Central memory CD4-positive, alpha-beta T cell (primary cell): ENCODE measurements at regions not wholly inside any gene's neighbourhood (a gene's known extent, or its start where the extent isn't known, plus 50 kb on each side); places are given as distances from the start of the nearest gene placed in this dataset.

Source experiments
- DNase-seq: peaks from one replicate; pipeline ENCODE4 v3.0.0; 2022

DNA sequence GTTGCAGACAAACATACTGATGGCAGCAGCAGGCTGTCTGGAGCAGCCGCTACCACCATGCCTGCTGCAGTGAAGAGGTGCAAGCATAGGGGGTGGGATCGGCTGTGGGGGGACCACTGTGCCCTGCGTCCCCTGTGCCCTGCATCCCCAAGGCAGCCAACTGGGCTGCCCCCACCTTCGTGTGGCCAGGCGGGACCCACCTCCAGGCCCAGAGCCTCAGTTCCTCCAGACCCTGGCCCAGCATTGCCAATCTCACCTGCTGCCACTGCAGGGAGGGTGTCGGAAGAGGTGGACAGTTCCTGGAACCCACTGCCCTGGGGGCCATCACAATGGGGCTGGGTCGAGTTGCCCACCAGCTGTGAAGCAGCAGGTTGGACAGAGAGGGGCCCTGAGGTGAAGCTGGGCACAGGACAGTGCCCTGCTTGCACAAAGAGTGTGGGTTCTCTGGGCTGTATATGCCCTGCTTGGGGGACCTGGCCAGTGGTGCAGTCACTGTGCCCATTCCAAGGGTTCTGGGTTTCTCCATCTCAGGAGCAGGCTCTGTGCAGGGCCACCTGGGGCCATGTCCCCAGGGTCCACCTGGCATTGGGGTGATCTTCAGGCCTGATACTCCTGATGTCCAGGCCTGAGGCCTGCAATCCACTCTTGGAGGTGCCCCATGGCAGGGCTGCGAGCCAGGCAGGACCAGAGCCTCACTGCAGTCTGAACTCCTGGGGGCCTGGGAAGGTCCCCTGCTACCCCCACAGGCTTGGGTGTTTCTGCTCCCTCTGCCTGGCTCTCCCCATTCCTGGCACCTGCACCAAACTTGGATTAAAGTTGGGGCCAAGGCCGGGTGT is 261.4 kb upstream of the NRIP1 start:
- no peak for DNase-seq

DNA sequence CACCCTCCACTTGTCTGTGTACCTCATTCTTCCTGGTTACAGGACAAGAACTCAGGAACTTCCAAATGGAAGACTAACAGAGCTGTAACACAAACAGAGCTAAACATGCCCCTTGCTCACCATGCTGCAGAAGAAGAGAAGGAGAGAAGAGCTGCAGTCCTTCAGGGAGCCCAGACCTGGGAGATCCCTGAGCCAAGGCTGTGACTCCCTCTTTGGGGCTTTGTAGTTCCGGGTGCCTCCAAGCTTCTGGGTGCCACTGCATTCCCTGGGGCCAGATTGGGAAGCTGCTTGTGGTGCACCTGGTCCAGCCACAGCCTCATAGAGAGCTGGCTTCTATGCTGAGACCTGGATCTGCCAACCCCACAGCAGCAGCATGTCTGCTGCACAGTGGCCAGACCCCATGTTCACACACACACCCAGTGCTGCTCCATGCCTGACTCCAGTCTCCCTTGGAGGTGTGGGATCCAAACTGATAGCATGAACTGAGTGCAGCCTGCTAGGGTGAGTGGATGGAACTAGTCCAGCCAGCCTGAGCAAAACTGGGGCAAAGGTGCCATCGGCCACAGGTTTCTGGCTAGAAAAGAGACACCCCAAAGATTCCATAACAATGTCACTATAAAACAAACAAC is 263.0 kb upstream of the NRIP1 start:
- no peak for DNase-seq

DNA sequence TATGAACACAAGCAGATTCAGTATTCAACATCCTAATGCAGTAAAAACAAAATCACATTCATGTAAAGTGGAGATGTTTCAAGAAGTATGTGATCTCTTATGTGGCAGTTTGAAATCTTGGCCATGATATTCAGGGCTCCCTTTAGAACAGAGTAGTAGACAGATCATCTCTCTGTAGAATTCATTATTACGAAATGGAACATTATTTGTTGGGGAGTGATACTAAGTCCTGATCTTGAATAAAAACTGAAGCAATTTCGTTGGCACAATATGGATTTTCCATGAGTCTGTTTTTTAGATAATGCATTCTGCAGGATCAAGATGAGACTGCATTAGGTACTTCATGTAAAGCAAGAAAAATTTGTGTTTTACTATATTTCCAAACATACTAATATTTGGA is 264.4 kb upstream of the NRIP1 start:
- DNase-seq: no peak

DNA sequence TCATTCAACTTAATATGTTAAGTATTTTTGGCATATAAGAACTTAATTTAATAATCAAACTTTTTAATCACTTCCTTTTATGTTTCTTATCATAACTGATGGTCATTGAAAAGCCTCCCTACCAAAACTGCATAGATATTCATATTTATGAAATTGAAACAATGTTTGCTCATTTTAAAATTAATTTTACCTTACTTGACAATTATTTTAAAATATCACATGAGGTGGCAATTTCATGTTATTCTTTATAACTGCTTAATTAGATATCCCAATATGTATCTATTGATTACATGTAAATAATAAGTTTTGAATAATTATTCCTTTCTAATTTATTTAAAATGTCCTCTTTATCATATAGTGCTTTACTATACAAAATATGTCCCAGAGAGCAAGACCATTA is 266.1 kb upstream of the NRIP1 start:
- no peak for DNase-seq

DNA sequence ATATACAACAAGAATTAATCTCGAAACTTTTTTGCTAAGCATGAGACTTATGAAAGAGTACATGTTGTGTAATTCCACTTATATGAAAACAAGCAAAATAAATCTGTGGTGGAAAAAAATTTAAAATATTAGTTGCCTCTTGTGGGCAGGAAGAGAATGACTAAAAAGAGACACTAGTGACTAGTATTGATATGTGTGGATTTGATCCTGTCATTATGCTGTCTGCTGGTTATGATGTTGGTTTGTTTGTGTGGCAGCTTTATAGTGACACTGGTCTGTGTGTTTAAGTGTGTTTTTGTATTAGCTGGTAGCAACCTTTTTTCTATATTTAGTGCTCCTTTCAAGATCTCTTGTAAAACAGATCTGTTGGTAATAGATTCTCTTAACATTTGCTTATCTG is 267.8 kb upstream of the NRIP1 start:
- no peak for DNase-seq

DNA sequence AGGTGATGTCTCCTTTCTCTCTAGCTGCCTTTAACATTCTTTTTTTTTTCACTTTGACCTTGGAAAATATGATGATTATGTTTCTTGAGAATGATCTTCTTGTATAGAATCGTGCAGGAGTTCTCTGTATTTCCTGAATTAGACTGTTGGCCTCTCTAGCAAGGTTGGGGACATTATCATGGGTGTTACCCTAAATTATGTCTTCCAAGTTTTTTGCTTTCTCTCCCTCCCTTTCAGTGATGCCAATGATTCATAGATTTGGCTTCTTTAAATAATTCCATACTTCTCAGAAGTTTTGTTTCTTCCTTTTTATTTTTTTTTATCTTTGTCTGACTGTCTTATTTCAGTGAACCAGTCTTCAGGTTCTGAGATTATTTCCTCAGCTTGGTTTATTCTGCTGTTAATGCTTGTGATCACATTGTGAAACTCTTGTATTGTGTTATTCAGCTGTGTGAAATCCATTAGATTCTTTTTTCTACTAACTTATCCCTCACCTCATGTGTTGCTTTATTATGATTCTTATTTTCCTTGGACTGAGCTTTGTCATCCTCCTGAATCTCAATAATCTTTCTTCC is 268.4 kb upstream of the NRIP1 start:
- DNase-seq: no peak

DNA sequence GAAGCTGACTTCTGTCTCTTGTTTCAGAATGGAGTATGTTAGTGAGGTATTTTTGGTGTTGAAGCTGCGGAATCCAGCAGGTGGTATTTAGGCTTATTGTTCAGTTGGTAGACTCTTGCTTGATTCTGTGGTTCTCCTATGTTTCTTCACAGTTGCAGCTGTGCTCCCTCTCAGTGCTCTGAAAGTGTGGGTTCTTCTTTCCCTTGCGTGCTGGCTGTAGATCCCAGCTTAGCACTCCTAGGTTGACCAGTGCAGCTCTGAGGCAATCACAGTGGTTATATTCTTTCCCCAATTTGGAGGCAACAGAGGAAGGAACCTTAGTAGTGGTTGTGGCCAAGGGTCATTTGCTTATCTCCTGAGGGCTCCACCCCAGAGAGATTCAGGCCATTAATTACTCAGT is 269.2 kb upstream of the NRIP1 start:
- no peak for DNase-seq

DNA sequence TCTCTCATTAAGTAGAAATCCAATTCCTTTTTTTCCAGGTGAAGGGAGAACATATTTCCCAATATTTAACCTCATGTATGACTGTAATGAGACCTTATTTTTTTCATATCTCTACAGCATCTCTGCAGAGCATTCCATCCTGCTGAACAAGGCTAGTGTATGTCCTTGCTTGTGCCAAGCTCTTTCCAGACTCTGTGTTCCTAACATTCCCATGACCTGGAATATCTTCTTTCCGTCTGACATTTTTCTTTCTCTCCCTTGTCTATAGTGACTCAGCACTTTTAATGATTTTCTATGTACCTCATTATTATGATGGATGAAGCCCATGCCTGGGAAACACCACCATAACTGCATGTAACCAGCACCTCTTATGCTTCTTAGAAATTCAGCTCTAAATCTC is 278.3 kb upstream of the NRIP1 start:
- DNase-seq: no peak

DNA sequence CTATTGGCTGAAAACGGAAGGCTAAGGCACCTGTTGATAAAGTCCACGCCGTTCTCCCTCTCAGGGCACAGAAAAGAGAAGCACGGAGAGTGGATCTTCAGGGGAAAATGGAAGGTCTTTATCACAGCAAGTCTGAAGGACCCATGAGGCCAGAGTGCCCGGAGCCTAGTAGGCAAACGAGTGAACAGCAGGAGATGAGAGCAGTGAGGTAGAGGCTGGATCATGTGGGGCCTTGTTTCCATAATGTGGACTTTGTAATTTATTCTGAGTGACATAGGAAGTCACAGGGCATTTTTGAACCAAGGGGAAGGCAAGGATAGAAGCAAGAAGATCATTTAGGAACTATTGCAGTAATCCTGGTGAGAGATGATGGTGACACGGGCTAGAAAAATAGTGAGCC is 287.2 kb upstream of the NRIP1 start:
- no peak for DNase-seq

DNA sequence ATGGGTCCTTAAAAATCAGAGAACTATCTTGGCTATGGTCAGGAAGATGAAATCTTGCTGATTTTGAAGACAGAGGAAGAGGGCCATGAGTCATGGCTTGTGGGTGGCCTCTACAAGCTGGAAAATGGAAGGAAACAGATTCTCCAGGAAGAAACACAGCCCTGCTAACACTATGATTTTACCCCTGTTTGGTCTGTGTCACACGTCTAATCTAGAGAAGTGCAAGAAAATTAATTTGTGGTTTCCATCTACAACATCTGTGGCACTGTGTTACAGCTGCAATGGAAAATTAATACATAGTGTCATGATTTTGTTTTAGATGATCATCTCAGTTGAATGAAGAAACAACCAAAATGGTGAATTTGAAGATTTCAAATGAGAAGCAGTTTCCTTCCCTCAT is 288.7 kb upstream of the NRIP1 start:
- DNase-seq: no peak

DNA sequence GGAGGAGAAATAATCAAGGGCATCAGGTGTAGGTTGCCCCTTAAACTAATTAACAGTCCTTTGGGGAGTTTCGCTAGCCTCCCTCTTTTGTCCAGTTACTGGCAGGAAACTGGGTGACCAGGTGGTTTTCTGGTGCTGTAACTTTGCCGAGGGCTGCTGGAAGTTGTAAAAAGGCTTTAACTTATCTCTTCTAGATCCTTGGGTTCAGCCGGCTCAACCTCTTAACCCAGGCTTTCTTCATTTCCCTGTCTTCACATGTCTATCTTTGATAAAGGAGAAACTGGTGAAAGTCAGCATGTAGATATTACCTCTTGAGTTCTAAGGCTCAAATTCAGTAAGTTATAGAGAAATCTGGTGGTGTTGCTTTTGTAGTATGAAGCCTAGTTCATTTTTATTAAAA is 289.7 kb upstream of the NRIP1 start:
- DNase-seq: no peak

DNA sequence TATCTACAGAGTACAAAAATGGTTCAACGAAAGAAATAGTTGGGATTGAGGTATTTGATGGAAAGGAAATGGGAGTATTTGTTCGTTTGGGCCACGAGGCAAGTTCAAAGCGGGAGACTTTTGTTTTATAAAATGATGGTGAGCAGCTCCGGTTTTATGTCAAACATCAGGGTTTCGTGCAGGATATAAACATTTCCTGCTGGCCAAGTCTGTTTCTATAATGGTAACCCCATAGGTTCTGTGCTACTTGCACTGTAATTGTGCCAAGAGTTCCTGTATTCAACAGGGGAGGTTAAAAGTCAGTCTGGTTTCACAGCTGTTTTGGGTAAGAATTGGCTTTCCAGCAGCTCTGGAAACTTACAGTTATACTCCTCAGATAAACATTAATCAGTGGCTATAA is 290.3 kb upstream of the NRIP1 start:
- DNase-seq: no peak

DNA sequence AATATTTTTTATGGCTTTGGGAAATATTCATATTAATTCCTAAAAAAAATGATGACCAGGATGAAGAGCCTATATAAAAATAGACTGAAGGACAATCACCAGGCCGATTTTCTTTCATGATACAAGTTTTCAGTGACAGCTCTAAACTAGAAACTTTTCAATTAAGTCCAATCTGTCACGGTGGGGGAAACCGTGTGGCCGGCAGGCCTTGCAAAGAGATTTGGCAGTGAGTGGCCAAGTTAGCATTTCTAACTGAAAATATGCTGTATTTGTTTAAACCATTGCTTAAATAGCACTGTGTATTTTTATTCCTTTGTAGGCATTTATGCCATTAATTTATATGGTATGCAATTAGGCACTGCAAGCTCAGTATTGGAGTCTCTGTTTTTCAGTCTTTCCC is 294.5 kb upstream of the NRIP1 start:
- DNase-seq: no peak

DNA sequence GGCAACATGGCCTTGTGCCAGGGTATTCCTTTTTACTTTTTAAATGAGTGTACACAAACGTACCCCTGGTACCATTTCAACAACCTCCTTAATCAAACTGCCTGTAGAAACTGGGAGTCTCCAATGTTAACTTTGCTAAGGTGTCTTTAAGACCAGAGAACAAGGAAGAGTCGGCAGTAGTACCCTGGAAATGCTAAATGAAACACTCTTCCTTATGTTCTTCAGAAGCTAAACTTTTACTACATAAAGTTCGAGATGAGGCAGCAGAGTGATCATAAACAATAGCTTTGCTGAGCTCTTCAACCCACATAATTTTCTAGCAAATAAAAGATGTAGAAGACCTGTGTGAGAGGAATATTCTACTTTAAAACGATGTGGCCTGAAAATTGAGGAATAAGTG is 297.7 kb upstream of the NRIP1 start:
- DNase-seq: no peak

DNA sequence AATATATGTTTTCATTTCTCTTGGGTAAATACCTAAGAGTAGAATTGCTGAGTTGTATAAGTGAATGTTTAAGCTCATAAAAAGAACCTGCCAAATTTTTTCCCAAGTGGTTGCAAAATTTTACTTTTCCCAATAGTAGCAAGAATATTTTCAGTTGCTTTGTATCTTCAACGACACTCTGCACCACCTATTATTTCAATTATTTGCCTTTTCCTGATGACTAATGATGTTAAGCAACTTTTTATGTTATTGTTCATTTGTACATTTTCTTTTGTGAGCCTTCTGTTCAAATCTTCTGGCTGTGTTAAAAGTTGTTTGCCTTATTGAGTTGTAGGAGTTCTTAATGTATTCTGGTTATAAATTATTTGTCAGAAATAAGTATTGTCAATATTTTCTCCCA is 299.1 kb upstream of the NRIP1 start:
- no peak for DNase-seq

DNA sequence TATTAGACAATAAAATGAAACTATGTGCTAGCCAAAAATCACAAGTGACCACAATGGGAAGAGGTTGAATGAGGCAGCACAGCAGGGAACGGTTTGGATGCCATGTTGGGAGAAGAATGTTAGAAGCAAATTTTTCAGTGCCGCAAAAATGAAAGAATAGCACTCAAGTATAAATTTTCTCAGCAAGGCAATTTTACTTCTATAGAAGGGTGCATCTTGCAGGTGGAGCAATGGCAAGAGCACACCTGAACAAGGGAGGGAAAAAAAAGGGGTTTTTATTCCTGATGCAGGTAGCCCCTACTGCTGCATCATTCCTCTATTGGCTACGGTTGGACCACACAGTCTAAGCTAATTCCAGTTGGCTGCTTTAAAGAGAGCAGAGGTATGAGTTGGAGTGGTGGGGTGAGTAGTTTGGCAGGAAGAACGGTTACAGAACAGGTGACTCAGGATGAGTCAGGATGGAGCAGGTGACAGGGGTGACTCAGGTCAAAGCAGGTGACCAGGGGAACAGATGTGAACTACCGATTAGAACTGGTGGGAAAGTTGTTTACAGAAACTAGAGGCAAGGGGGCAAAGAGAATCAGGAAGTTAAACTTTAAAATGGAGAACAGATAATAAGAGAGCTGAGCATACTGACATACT is 301.1 kb upstream of the NRIP1 start:
- DNase-seq: no peak

DNA sequence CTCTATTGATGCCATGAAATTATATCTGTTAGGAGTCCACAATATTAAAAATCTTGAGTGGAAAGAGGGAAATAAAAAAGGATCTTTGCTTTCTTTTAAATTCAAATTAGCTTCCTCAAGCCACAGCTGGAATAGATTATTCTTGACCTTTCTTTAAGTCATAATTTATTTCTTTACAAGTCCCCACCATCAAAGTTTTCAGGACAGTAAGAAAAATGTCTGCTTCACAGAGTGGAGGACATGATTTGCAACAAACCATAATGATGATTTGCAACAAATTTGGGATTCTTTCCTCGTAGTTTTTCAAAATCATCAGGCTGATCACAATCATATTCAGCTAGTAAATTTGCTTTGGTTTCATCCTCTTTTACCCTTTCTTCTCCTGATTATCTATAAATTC is 301.8 kb upstream of the NRIP1 start:
- DNase-seq: no peak

DNA sequence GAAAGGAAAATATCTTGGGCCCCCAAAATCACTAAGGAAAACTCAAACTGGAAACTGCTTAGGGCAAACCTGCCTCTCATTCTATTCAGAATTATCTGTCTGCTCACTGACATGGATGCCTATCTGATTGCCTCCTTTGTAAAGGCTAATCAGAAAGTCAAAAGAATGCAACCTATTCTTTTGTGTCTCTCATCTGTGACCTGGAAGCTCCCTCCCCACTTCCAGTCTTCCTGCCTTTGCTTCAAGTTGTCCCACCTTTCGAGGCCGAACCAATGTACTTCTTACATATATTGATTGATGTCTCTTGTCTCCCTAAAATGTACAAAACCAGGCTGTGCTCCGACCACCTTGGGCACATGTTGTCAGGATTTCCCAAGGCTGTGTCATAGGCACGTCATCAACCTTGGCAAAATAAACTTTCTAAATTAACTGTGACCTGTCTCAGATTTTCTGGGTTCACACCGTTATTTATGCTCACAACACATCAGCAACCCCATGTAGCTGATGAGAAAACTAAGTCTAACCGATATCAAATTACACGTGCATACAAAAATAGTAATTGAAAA is 302.3 kb upstream of the NRIP1 start:
- no peak for DNase-seq

DNA sequence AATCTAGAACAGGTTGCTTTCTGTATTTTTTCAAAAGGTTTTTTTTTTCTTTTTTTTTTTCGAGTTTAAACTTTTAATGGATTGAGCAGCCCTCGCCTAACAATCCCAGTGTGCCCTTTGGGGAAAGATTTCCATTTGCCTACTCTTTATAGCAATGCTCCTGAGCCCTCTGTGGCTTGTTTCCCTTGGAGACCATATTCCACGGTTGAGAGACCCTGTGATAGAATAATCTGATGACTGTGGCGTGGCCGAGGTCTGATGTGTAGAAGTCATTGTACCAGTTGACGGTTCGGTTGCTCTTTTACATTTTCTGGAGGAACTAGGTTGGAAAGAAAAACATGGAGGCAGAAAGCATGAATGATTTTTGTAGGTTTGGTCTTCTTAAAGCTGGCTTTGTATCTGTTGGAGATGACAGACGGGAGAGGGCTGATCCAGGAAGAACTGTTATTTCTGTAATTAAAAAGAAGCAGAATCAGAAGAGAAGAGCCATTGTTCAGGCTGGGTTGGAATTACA is 305.7 kb upstream of the NRIP1 start:
- DNase-seq: no peak

DNA sequence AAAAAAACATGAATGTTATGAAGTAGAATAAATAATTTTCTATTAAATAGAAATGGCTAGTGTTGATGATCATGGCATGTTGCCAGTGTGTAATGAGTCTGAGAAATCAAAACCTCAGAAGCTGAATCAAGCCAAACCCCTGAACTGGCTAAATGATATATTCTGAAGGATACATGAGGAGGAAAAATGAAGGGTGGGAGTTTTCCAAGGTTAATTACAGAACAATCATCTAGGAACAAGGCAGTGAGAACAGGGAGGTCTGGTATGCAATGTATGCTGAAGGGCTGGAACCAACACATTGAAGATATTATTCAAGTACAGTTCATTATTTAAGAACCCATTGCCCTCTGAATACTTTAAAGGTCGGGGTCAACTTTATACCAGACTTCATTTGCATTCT is 309.1 kb upstream of the NRIP1 start:
- DNase-seq: no peak

DNA sequence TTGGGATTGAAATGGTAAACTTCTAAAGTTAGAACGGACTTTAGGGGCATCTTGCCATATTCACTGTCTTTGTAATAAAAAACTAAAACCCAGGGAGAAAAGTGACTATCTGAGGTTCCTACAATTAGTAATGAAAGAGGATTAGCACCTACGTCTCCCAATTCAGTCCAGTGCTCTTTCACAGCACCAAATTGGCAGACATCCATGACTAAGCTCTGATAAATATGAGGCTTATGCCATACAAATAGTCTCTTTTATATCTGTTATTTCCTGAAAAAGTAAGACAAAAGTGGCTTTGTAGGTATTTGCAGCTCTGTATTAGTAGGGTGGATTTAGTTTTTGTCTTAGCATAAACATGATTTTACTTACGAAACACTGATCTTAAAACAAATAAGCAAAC is 315.0 kb upstream of the NRIP1 start:
- no peak for DNase-seq

DNA sequence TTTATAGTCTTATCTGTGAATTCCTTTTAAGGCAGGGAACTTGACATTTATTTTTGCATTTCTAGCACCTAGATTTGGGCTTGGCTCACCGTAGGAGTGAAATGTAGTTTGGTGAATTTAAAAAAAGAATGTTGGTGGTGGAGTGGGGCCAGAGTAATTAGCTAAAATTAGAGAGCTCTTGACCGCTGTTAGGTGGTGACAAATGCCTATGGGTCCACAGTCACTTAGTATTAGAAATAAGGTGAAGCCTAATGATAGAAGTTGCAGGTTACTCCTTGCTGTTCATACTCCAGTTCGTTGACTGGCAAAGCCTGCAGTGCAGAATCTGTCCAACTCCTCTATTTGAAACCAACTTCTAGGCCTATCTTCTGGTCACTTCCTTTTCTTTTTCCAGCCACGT is 318.8 kb upstream of the NRIP1 start:
- no peak for DNase-seq

DNA sequence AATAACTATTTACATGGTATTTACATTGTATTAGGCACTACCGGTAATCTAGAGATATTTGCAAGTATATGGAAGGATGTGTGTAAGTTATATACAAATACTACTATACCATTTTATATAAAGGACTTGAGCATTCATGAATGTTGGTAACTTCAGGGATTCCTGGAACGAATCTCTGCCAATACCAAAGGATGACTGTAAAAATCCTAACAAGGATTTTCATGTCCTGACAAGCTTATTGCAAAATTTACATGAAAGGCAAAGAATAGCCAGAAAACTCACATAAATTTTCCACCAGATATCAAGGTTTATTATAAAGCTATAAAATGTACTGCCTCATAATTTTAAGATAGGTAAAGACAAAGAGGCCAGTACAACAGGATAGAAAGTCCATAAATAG is 325.2 kb upstream of the NRIP1 start:
- DNase-seq: no peak
